Dedifferentiated amniotic fluid mesenchymal stem cell (primary cell): ENCODE measurements at regions not wholly inside any gene's neighbourhood (a gene's known extent, or its start where the extent isn't known, plus 50 kb on each side); places are given as distances from the start of the nearest gene placed in this dataset.
"Not testable (repeated sequence)": the region's sequence is repeated elsewhere in the genome, so short reads cannot be mapped to it uniquely, and the experiment has no call there.

Experiments
- DNase-seq: peaks from one replicate; pipeline ENCODE4 v3.0.0-alpha.2; 2016; ENCODE audit errors: extremely low spot score

- DNase-seq: not testable (repeated sequence)
Measured at GRCh38 chr17:20903549-20903948, 139.3 kb downstream of the USP22 start.

DNA sequence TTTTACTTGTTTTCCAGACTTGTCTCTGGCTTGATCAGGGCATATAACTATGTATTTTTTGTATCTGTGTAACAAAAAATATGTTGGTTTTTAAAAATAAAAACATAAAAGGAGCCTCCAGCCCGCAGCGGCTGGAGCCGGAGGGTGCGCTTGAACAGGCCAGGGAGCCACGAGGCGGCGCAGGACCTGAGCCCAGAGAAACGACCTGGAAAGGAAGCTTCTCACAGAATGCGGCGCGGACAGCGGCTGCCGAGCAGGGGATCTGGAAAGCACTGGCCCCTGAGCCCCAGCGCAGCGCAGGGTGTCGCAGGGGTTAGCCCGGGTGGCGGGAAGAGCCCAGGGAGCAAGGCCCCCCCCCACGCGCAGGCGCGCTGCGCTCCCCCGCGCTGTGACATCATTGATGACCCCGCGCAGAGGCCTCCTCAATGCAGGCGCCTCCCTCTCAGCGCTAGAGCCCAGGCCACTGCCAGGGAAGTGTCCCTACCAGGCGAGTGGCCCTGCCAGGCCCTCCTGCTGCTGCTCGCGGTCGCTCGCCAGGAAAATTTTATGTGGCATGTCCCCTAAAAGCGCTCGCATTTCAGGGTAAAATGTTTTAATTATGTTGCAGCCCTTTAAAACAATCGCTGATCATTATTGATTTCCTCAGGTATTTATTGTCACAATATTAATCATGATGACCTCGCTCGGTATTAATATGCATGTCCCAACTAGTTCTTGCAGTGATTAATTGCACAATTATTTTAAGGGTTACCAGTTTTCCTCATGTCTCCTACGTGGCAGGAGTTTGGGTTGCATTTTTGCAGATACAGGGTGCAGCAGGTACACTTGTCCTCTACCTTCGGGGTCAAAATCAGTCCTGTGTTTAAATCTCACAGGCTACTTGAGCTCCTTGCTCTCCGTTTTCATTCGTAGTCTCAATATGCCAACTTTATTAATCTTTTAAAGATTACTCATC, 134.2 kb downstream of the USP22 start:
- peak; percentile 40 for DNase-seq

DNA sequence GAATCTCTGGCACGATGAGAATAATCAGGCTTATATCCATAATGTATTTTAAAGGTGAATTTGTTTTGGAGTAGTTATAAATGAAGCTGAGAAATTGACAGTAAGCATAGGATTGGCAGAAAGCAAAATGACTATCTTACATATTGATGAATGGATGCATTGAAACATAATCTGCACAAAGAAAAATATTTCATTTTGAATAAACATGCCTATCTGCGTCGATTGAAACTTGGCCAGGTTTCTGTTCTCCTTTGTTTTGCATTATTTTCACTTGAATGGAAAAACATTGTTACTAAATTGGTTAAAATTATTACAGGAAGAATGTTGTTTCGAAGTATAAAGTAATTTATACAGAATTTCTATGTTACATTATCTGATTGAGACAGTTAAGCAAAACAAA, 128.2 kb downstream of the USP22 start:
- DNase-seq: no peak

- no peak for DNase-seq
Measured at GRCh38 chr17:20916383-20916782, 126.4 kb downstream of the USP22 start.

GRCh38 chr17:20917610-20918306, 125.1 kb downstream of the USP22 start:
- DNase-seq: not testable (repeated sequence)

- DNase-seq: no peak
Measured at GRCh38 chr17:20920095-20920814, 122.6 kb downstream of the USP22 start.

GRCh38 chr17:20920815-20921199, 122.0 kb downstream of the USP22 start:
- peak; percentile 64 for DNase-seq

- DNase-seq: peak; percentile 44
Measured at GRCh38 chr17:20922128-20922670, 120.6 kb downstream of the USP22 start.

DNA sequence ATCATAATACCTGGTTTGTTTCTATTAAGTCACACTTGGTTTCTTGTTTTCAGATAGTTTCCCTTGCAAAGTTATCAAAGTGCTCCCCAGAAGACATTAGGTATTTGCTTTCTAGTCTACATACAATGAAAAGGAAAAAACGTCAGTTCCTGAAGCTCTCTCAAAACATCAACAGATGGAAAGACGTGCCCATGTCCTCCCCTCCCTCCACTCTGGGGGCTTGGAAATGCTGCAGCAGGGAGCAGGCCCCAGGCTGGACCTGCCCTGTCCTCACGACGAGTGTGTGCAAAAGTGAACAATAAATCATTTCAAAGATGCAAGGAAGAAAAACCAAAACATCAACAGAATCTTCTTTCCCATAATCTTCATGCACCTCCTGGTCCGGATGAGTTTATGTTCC, 118.5 kb downstream of the USP22 start:
- no peak for DNase-seq

DNA sequence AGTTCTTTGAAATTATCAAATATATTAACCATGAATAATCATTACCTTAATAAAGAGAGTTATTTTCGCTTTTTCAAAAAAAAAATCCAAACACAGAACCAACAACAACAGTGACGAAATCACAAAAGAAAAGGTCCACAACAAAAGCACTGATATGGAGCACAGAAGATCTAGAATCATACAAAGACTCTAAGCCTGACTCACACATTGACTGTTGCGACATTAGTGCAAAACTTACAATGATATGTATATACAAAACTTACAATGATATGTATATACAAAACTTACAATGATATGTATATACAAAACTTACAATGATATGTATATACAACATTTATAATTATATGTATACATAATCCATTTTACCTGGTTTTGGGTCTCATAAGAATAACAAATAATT, 117.7 kb downstream of the USP22 start:
- DNase-seq: no peak

- DNase-seq: no peak
Measured at GRCh38 chr17:20925954-20926353, 116.9 kb downstream of the USP22 start.

DNA sequence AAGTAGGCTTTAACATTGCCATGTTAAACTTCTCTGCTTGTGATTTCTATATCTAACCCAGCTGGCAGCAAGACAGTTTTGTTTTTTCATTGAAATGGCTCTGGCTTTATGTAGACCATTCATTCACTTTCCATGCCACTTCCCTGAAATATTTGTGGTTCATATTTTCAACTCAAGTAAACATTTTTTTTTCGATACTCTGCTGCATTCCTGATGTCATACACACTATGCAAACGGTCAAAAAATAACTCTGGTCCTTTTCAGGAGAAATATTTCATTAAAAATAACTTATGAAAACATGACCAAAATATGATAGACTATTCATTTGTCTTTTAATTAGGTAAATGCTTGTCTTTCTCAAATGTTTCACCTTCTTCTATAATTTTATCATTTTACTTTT, 116.3 kb downstream of the USP22 start:
- peak; percentile 67 for DNase-seq

- DNase-seq: no peak
Measured at GRCh38 chr17:20927308-20927977, 115.4 kb downstream of the USP22 start.

GRCh38 chr17:20929334-20929733, 113.5 kb downstream of the USP22 start:
- DNase-seq: no peak

DNA sequence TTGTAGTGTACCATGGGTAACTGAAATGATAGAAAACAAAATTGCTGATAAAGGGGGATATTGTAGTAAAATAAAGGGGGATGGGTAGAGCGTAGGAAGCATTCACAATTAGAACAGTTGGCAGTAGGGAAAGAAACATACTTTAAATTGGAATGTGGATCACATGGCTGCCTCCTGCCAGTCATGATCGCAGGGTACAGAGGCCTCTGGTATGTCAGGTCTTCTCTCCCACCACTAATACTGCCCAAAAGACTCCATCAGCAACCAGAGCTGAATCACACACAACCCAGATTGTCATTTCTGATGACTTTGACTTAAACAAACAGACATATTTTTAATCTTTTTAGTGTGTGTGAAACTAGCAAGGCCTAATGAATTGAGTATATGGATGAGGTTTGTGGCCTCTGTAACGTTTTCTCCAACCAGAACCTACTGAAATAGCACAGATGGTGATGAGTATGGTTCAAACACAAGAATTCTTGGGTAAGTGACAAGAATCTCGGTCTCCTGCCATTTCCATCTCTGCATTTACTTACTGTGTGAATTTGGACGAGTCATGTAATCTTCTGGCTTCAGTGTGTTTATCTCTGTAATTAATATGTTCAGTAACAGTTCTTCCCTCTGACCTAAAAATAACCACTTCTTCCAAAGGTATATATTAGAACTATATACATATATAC, 112.6 kb downstream of the USP22 start:
- DNase-seq: no peak

GRCh38 chr17:20933040-20933439, 109.8 kb downstream of the USP22 start:
- not testable (repeated sequence) for DNase-seq

DNA sequence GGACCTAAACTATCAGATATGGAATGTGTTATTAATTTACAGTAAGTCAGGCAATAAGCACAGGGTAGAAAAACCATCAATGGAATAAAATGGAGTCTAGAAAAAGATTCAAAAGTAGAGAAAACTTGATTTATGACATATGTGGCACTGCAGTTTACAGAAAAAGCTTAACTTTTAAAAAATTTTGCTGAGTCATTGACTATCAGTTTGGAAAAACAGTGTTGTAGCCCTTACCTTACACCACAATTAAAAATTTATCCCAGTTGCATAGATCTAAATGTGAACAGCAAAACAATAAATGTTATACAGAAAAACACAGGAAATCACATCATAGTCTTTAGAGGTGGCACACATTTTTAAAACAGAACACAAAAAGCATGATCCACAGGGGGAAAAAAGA, 108.5 kb downstream of the USP22 start:
- no peak for DNase-seq

DNA sequence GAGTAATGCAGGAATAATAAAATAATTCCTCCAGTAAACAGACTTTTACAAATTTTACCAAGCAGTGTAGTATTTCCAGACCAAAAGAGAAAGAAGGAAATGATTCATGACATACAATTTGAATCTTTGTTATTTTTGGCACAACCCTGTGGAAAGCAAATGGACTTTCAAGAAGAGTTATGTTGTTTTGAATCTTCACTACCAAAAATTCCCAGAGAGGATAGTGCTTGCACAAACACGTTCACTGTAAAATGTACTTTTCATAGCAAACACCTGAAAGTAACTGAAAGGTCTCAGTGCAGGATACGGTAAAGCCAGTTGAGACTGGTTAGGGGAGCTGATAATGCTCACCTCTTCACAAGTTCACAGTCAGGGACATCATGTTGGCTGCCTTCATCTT, 107.1 kb downstream of the USP22 start:
- DNase-seq: peak; percentile 73

GRCh38 chr17:20938244-20938643, 104.6 kb downstream of the USP22 start:
- no peak for DNase-seq

DNA sequence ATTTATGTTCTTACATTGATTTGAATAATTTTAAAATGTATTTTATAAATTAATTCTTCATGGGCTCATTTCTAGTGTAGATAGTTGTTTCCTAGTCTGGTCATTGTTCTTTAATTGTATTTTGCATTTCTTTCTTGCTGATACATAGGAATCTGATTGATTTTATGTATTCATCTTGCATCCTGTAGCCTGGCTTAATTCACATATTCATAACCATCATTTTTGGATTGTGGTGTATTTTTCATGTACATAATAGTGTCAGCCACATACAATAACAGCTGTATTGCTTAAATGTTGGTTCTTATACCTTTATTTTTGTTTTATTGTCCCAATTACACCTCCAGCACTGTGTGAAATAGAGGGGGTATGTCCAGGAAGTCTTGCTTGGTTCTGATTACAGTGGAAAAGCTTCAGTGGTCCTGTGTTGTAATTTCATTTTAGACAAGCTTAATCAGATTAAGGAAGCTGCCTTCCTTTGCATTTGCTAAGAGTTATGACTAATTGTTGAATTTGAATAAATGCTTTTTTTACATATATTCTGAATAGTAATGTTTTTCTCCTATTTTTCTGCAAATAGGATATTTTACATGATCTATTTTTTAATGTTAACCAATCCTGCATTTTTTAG, 103.7 kb downstream of the USP22 start:
- DNase-seq: no peak
